ENCODE measurements at regions not wholly inside any gene's neighbourhood (a gene's known extent, or its start where the extent isn't known, plus 50 kb on each side); places are given as distances from the start of the nearest gene placed in this dataset.
"Not testable (repeated sequence)": the region's sequence is repeated elsewhere in the genome, so short reads cannot be mapped to it uniquely, and the experiment has no call there.

DNA sequence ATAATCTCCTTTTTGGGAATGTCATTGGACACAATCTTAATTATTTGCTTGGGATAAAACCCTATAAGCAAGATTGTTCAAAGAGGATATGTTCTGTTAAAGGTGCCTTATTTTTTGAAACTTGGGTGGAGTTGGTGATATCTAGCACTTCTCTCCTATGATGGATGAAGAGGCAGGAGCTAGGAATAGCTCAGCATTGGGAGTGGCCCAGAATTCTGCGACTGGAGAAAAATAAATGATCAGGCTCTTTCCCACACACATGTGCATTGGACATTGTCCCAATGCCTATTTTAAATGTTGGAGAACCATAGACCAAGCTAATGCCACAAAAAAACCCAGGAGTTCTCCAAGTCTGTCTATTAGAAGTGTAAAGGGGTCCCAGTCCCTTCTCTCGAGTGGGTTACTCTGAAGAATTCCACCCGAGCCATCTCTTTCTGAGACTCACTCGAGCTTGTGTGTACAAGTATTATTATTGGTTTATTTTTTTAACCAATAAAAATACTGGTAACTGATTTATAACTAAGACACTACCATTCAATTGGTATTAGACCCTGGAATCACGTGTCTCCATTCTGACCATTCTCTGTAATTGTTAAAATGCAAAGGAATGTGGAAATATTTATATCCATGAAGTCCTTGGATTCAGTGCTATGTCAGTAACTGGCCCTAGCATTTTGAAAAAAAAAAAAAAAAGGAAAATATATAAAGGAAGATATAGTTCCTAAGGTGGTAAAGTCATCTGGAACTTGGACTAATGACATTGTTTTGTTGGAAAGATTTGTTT, 437.5 kb upstream of the TMEM132C start:
- no peak for DNase-seq (ENCODE audit: low spot score)
- TF ChIP-seq CTCF (IDR thresholded peaks at IDR 0.05; ENCODE audit: borderline replicate concordance, control extremely low read depth, extremely low read depth, insufficient read depth, missing control alignments): no peak
- in situ Hi-C loops (cut with MboI; ENCODE audit: low sequenced_read_pairs, unreplicated experiment): no loop called here

- TF ChIP-seq CTCF (IDR thresholded peaks at IDR 0.05; ENCODE audit: borderline replicate concordance, control extremely low read depth, extremely low read depth, insufficient read depth, missing control alignments): no peak
- in situ Hi-C loops (cut with MboI; ENCODE audit: low sequenced_read_pairs, unreplicated experiment): no loop called here
- DNase-seq (ENCODE audit: low spot score): no peak
Measured at GRCh38 chr12:127830065-127830460, 436.9 kb upstream of the TMEM132C start.

DNA sequence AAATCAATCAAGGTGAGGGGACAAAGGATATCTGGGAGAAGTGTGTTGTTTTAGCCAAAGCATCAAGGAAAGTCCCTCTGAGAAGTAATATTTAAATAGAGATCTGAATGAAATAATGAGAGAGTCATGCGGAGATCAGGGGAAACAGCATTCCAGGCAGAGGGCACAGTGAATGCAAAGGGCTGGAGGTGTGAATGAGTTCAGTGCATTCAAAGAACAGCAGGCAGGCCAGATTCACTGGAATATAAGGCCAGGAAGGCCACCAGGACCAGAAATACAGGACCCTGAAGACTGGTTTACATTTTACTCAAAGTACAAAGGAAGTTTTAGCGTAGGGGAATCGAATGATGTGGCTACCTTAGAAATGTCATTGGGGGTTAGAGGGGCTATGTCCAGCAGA, 436.2 kb upstream of the TMEM132C start:
- DNase-seq (ENCODE audit: low spot score): no peak
- TF ChIP-seq CTCF (IDR thresholded peaks at IDR 0.05; ENCODE audit: borderline replicate concordance, control extremely low read depth, extremely low read depth, insufficient read depth, missing control alignments): no peak
- in situ Hi-C loops (cut with MboI; ENCODE audit: low sequenced_read_pairs, unreplicated experiment): no loop called here

DNA sequence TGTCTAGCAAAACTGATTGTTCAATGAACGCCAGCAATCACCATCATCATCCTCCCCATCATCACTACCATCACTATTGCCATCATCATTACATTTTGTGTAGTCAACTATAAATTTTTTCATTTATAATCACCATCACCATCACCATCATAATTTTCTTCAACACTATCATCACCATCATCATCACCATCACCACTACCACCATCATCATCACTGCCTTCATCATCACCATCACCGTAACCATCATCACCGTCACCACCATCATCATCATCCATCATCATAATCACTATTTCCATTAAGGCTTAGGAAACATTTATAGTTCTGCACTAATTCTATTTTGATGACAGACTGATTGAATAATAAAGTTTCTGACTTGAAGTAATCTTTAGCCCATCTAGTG, 434.8 kb upstream of the TMEM132C start:
- in situ Hi-C loops (cut with MboI; ENCODE audit: low sequenced_read_pairs, unreplicated experiment): no loop called here
- DNase-seq (ENCODE audit: low spot score): no peak
- TF ChIP-seq CTCF (IDR thresholded peaks at IDR 0.05; ENCODE audit: borderline replicate concordance, control extremely low read depth, extremely low read depth, insufficient read depth, missing control alignments): no peak

DNA sequence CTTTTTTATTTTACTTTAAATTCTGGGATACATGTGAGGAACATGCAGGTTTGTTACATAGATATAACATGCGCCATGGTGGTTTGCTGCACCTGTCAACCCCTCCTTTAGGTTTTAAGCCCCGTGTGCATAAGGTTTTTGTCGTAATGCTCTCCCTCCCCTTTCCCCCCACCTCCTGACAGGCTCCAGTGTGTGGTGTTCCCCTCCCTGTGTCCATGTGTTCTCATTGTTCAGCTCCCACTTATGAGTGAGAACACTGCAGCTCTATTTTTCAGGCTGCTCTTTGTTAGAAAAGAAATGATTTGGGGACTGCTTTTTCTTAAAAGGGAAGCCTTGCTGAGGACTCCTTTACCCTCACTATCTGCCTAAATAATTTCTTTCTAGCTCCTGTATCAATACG, 430.2 kb upstream of the TMEM132C start:
- DNase-seq (ENCODE audit: low spot score); in situ Hi-C loops (cut with MboI; ENCODE audit: low sequenced_read_pairs, unreplicated experiment): not testable (repeated sequence)

DNA sequence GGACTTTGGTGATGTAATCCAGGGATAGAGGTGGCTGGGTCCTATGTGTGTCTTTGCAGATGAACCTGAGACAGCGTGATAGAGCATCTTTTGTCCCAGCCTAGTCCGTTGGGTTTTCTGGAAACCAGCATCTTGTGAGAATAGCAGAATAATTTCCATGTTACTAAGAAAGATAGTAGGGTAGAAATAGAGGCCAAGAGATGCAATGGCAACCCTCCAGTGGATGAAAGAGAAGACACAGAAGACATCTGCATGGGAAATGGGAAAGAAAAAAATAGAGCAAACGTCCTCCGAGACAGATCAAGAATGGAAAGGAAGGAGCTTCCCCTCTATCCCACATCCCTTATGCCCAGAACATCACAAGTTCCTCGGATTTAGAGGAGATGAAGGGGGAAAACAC, 409.3 kb upstream of the TMEM132C start:
- in situ Hi-C loops (cut with MboI; ENCODE audit: low sequenced_read_pairs, unreplicated experiment): no loop called here
- DNase-seq (ENCODE audit: low spot score): no peak
- TF ChIP-seq CTCF (IDR thresholded peaks at IDR 0.05; ENCODE audit: borderline replicate concordance, control extremely low read depth, extremely low read depth, insufficient read depth, missing control alignments): no peak

DNA sequence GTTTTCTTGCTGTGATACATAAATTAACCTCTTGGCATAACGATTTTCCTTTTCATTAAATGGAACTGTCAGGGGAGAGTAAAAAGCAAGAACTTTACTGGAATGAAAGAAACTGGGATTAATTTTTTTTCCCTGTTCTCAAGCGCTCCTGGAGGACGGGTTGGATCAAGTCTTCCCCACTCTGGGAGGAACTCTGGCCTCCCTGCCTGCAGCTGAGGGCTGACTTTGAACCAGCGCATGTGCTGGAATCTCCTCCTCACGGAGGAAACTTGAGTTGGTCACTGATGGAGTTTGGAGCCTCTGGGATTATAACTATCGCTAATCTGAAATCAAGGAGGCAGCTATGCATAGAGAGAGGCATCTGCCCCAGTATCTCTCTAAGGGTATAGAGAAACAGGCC, 406.4 kb upstream of the TMEM132C start:
- in situ Hi-C loops (cut with MboI; ENCODE audit: low sequenced_read_pairs, unreplicated experiment): no loop called here
- TF ChIP-seq CTCF (IDR thresholded peaks at IDR 0.05; ENCODE audit: borderline replicate concordance, control extremely low read depth, extremely low read depth, insufficient read depth, missing control alignments): no peak
- DNase-seq (ENCODE audit: low spot score): no peak

All from GM13976 (cell line).